NCI-H748 (cell line): ENCODE measurements at regions not wholly inside any gene's neighbourhood (a gene's known extent, or its start where the extent isn't known, plus 50 kb on each side); places are given as distances from the start of the nearest gene placed in this dataset.

ENCODE experiments used
- DNase-seq: peaks from one replicate; lab custom pipeline; 2025; ENCODE audit not compliant: unreplicated experiment; lab: John Stamatoyannopoulos, UW

DNA sequence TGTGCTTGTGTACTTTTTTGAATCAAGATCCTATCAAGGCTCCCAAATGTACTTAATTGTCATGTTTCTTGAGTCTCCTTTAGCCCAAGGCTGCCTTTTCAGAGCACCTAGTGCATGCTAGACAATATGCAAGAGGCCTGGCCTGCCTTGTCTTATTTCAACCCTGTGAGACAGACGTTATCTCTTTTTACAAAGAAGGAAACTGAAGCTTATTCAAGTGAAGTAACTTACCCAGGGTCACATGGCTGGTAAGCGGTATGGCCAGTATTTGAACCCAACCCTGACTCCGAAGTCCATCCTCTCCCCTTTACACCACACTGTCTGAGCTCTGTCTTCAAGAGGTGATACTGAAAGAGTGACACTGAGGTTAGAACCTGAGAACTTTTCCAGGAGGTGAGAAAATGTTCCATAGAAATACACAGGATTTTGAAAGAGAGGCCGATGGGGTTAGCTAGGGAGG is 505.1 kb downstream of the FOXO1 start:
- DNase-seq: no peak

- DNase-seq: no peak
Measured at GRCh38 chr13:40161931-40162330, 504.5 kb downstream of the FOXO1 start.

DNA sequence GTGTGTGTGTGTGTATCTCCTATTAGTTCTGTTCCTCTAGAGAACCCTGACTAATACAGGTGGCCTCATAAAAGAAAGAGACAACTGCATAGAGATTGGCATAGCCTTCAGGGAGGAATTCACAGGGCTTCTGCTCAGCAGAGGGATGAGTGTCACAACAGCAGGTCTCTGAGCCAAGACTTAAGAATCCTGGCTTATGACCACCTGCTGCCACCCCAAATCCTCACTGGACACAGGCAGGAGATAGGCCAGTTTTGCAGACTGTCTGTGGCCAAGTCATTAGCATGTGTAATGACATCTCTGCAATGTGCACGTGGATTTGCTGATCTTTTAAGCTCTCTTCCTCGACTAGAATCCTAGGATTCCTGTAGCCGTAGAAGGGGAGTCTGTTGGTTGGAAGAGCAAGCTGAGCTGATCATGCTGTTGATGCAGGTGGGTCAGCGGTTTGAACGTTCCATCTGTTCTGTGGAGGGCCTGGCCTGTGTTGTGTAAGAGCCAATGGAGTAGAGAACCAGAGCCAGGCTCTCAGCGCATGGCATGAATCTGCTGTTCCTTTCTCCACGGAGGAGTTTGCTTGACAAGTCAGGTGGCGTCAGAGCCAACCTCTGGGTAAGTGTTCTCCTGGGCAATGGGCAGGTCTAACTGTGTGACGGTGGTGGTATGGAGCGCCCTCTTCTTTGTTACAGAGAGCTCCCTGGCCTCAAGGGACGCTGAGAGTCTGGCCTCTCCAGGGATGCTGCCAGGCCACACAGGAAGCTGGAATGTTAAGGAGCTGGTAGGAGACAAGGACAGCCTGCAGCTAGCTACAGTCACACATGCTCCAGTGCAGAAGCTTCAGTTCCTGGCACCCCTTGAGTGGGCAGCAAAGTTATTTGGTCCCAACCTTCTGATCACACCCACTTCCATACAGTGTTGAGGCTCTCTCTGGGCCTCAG is 503.1 kb downstream of the FOXO1 start:
- DNase-seq: no peak

GRCh38 chr13:40164133-40164532 is 502.3 kb downstream of the FOXO1 start:
- DNase-seq: no peak

- no peak for DNase-seq
Measured at GRCh38 chr13:40165316-40165932, 501.0 kb downstream of the FOXO1 start.

DNA sequence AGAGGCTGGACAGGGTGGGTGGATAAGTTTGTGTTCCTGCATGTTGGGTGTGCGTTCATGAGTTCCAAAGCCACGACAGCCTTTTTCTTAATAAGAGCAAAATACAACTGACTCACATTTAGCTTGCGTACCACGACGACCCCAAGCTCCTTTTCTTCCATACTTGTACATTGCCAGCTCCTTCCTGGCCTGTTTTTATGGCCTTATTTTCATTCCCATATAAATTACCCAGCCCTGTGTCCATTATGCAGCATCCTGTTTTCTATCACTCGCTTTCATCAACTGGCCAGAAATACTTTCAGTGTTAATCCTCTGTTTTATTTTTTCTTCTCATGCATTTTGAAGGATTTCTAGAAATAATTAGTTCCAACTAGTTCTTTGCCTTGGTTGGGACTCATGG is 499.1 kb downstream of the FOXO1 start:
- no peak for DNase-seq

- no peak for DNase-seq
Measured at GRCh38 chr13:40168425-40169166, 497.8 kb downstream of the FOXO1 start.

GRCh38 chr13:40169476-40169875 is 497.0 kb downstream of the FOXO1 start:
- DNase-seq: no peak

DNA sequence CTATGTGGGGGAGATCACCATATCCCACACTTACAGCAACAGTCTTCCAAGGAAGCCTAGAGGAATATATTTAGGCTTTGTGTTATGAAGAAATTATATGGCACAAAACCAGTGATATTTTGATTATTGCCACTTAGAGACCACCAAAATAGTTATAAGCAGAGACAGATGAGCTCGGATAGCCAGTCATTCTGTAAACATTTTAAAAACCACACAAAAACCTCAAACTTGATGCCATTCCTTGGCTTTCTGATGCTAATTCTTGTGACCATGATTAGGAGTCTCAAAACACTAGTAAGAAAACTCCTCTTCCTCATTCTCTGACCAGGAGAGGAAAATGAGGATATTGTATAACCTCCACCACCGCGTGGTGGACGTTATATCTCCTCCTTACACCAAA is 496.4 kb downstream of the FOXO1 start:
- no peak for DNase-seq

GRCh38 chr13:40170982-40171381 is 495.5 kb downstream of the FOXO1 start:
- no peak for DNase-seq

- no peak for DNase-seq
Measured at GRCh38 chr13:40171566-40171965, 494.9 kb downstream of the FOXO1 start.

GRCh38 chr13:40172149-40172591 is 494.3 kb downstream of the FOXO1 start:
- peak; percentile 9 for DNase-seq

GRCh38 chr13:40172878-40173277 is 493.6 kb downstream of the FOXO1 start:
- DNase-seq: no peak

GRCh38 chr13:40175639-40176038 is 490.8 kb downstream of the FOXO1 start:
- DNase-seq: no peak

DNA sequence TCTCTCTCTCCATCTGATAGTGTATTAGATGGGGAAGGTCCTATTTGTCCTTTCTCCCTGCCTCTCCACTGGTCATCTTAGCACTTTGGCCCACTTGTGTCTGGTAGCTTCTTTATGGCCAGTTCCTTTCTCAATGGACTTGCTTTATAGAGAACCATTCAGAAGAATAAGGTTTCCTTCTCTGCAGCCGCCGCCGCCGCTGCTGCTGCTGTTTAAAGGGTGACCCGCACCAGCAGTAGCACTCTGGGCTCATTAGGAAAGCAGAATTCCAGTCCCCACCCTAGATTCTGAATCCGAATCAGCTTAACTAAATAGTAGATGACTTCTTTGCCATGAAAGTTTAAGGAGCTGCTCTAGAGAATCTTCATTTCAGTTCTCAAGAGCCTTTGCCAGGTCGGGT is 490.2 kb downstream of the FOXO1 start:
- no peak for DNase-seq

- DNase-seq: no peak
Measured at GRCh38 chr13:40178130-40178529, 488.3 kb downstream of the FOXO1 start.

DNA sequence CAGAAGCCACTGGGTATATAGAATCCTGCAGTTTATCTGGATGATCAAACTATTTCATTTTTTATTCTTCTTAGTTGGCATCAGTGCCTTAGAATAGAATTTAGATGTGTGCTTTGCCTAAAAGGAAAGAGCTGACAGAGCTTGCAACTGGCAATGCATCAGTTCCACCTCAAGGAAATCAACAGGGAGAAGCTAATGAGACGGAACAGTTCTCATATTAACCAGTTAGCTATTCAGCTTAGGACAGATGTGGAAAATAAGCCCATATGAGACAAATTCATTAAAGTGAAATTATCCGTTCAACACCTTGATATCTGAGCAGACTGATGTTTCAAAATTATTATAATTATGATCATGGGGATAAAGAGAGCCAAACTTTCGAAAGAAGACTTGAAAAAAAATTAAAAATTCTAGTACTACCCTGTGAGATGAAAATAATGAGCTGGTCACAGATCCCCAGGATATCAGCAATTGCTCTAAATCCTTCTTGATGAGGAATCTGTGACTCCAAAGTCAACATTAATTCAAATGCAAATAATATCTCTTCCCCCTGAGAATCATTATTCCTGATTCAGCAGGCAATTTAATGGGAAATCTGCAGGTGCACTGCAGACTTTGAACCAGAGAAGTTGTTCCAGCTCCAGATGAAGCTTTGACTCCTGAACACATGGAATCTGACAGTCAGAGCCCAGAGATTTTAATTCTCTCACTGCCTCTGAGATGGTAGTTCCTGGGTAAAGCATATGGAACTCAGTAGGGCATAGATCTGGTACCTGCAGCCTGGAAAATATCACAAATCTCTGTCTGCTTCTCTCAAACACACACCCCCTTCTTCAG is 486.8 kb downstream of the FOXO1 start:
- no peak for DNase-seq

DNA sequence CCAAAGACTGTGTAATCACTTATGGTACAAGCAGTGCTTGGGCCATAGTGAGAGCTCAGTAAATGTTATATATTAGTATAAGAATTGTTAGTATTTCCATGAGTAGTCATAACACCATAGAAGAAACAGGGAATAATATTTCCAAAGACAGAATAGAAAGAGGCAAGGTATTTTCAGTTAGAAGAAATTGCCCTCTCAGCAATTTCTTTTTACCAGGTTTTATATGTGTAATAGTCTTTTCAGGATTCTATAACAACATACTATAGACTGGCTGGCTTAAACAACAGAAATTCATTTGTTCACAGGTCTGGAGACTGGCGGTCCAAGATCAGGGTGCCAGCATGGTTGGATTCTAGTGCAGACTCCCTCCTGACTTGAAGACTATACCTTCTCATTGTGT is 485.7 kb downstream of the FOXO1 start:
- DNase-seq: no peak

DNA sequence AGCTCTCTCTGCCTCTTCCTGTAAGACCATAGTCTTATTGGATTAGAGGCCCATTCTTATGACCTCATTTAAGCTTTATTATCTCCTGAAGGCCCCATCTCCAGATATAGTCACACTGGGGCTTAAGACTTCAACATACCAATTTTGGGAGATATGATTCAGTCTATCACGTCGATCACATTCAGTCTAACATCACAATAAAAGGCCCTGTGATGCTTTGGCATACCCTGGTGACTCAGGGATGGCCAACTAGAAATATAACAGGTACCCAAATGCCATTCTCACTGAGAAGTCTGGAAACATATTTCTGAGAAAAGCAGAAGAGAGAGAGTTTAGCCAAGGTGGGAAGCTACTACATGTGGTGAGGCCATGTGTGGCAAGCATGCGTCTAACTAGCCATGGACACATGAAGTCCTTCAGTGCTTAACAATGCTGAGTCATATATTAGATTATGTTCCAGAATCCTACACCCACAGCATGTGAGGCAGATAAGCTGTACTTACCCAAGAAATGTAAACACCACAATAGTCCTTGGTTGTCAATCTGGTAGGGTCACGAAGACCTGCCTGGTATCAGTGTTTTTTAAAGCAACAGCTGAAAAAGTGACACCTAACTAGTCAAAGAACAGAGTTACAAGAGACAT is 485.1 kb downstream of the FOXO1 start:
- DNase-seq: no peak

- no peak for DNase-seq
Measured at GRCh38 chr13:40182591-40182990, 483.9 kb downstream of the FOXO1 start.
